Uterus (tissue), 2 donors: ENCODE measurements at regions not wholly inside any gene's neighbourhood (a gene's known extent, or its start where the extent isn't known, plus 50 kb on each side); places are given as distances from the start of the nearest gene placed in this dataset.

Experiments used
- POLR2A ChIP-seq, 2 donors: fragments of 450-650 bp; IDR thresholded peaks; one replicate each; pipeline ENCODE4 v1.6.1; 2016; ENCODE audit warnings: antibody characterized with exemption in 2 of 2, mild to moderate bottlenecking in 1 of 2, moderate library complexity in 1 of 2
- TF ChIP-seq, protein P1 (sequence below), 4 experiments: fragments of 200-600 bp in 2 of 4; fragments of 450-650 bp in 2 of 4; sonication (generic) in 2 of 4; IDR thresholded peaks; one replicate each; pipeline ENCODE4 v1.5.1; 2016 to 2019; ENCODE audit warnings: antibody characterized with exemption in 4 of 4, mild to moderate bottlenecking in 2 of 4, moderate library complexity in 1 of 4

DNA sequence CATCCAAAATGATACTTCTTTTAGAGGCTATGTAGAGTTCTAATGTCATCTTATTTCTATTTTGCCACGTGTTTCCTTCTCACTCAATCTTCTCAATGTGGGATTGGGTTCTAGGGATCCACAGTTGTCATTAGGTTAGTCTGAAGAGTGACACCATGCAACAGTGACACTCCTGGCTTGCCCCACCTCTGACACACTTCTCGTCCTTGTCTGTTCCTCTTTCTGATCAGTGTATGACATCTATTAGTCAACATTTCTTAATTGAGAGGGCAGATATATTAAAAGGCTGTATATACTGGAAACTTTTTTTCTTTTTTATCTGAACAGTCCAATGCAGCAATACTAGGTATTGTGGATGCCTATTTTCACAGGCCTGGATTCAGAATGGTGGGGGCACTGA, 67.6 kb upstream of the GYPA start:
- TF ChIP-seq, protein P1, sequence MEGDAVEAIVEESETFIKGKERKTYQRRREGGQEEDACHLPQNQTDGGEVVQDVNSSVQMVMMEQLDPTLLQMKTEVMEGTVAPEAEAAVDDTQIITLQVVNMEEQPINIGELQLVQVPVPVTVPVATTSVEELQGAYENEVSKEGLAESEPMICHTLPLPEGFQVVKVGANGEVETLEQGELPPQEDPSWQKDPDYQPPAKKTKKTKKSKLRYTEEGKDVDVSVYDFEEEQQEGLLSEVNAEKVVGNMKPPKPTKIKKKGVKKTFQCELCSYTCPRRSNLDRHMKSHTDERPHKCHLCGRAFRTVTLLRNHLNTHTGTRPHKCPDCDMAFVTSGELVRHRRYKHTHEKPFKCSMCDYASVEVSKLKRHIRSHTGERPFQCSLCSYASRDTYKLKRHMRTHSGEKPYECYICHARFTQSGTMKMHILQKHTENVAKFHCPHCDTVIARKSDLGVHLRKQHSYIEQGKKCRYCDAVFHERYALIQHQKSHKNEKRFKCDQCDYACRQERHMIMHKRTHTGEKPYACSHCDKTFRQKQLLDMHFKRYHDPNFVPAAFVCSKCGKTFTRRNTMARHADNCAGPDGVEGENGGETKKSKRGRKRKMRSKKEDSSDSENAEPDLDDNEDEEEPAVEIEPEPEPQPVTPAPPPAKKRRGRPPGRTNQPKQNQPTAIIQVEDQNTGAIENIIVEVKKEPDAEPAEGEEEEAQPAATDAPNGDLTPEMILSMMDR (IDR thresholded peaks at IDR 0.05), result no peak
- TF ChIP-seq POLR2A (IDR thresholded peaks at IDR 0.05), result no peak
